ENCODE measurements at regions not wholly inside any gene's neighbourhood (a gene's known extent, or its start where the extent isn't known, plus 50 kb on each side); places are given as distances from the start of the nearest gene placed in this dataset.
"Not testable (repeated sequence)": the region's sequence is repeated elsewhere in the genome, so short reads cannot be mapped to it uniquely, and the experiment has no call there.

- H3K4me3 ChIP-seq (replicated peaks; ENCODE audit: low read depth, low read length): no peak overlapping the region
- no peak for TF ChIP-seq CTCF (IDR thresholded peaks at IDR 0.05; ENCODE audit: insufficient read depth, low read length, poor library complexity, severe bottlenecking)
- no peaks in the 10 kb centered on the region for H3K27me3 ChIP-seq (replicated peaks; ENCODE audit: control insufficient read depth, insufficient read depth, low read length)
- DNase-seq (ENCODE audit: extremely low read depth, insufficient read length): no peak
- no peaks in the 10 kb centered on the region for H3K36me3 ChIP-seq (ENCODE audit: control insufficient read depth, insufficient read depth, low read length)
Measured at GRCh38 chr7:81183326-81183725, 264.5 kb upstream of the SEMA3C start.

- not testable (repeated sequence) for H3K27me3 ChIP-seq (replicated peaks; ENCODE audit: control insufficient read depth, insufficient read depth, low read length); DNase-seq (ENCODE audit: extremely low read depth, insufficient read length); H3K4me3 ChIP-seq (replicated peaks; ENCODE audit: low read depth, low read length); H3K36me3 ChIP-seq (ENCODE audit: control insufficient read depth, insufficient read depth, low read length)
Measured at GRCh38 chr7:81182056-81182455, 263.2 kb upstream of the SEMA3C start.

GRCh38 chr7:81181066-81181465, 262.2 kb upstream of the SEMA3C start:
- DNase-seq (ENCODE audit: extremely low read depth, insufficient read length): no peak
- Histone ChIP-seq H3K36me3 (ENCODE audit: control insufficient read depth, insufficient read depth, low read length) (no peaks in the 10 kb centered on the region), H3K4me3 (replicated peaks; ENCODE audit: low read depth, low read length) (no peak overlapping the region), H3K27me3 (replicated peaks; ENCODE audit: control insufficient read depth, insufficient read depth, low read length) (no peaks in the 10 kb centered on the region)
- TF ChIP-seq CTCF (IDR thresholded peaks at IDR 0.05; ENCODE audit: insufficient read depth, low read length, poor library complexity, severe bottlenecking): no peak

GRCh38 chr7:81180573-81180972, 261.7 kb upstream of the SEMA3C start:
- no peak for TF ChIP-seq CTCF (IDR thresholded peaks at IDR 0.05; ENCODE audit: insufficient read depth, low read length, poor library complexity, severe bottlenecking)
- Histone ChIP-seq H3K4me3 (replicated peaks; ENCODE audit: low read depth, low read length) (no peak overlapping the region), H3K27me3 (replicated peaks; ENCODE audit: control insufficient read depth, insufficient read depth, low read length) (no peaks in the 10 kb centered on the region), H3K36me3 (ENCODE audit: control insufficient read depth, insufficient read depth, low read length) (no peaks in the 10 kb centered on the region)
- no peak for DNase-seq (ENCODE audit: extremely low read depth, insufficient read length)

GRCh38 chr7:81175275-81175940, 256.6 kb upstream of the SEMA3C start:
- no peak for DNase-seq (ENCODE audit: extremely low read depth, insufficient read length)
- Histone ChIP-seq H3K36me3 (ENCODE audit: control insufficient read depth, insufficient read depth, low read length) (no peaks in the 10 kb centered on the region), H3K27me3 (replicated peaks; ENCODE audit: control insufficient read depth, insufficient read depth, low read length) (no peaks in the 10 kb centered on the region), H3K4me3 (replicated peaks; ENCODE audit: low read depth, low read length) (no peak overlapping the region)
- no peak for TF ChIP-seq CTCF (IDR thresholded peaks at IDR 0.05; ENCODE audit: insufficient read depth, low read length, poor library complexity, severe bottlenecking)

GRCh38 chr7:81173766-81174281, 255.0 kb upstream of the SEMA3C start:
- no peak overlapping the region for H3K4me3 ChIP-seq (replicated peaks; ENCODE audit: low read depth, low read length)
- DNase-seq (ENCODE audit: extremely low read depth, insufficient read length): no peak
- no peak for TF ChIP-seq CTCF (IDR thresholded peaks at IDR 0.05; ENCODE audit: insufficient read depth, low read length, poor library complexity, severe bottlenecking)
- no peaks in the 10 kb centered on the region for H3K27me3 ChIP-seq (replicated peaks; ENCODE audit: control insufficient read depth, insufficient read depth, low read length)
- no peaks in the 10 kb centered on the region for H3K36me3 ChIP-seq (ENCODE audit: control insufficient read depth, insufficient read depth, low read length)

Measured in GM06990 (cell line).